DOHH2 (cell line): ENCODE measurements at regions not wholly inside any gene's neighbourhood (a gene's known extent, or its start where the extent isn't known, plus 50 kb on each side); places are given as distances from the start of the nearest gene placed in this dataset.

Experiments
- H3F3A ChIP-seq: fragments of 200-600 bp; sonication (generic), shearing (Covaris generic); 2 replicates; pipeline ENCODE4 v1.6.0; 2016; ENCODE audit warnings: antibody characterized with exemption, mild to moderate bottlenecking; ENCODE audit not compliant: control insufficient read depth, insufficient read depth
- H3K27ac ChIP-seq: fragments of 200-600 bp; sonication (generic); 2 replicates; pipeline ENCODE4 v1.5.1; 2014; ENCODE audit warnings: low read depth, mild to moderate bottlenecking, low read length, moderate library complexity
- H3K27me3 ChIP-seq: fragments of 200-600 bp; sonication (generic); 2 replicates; pipeline ENCODE4 v1.6.1; 2014; ENCODE audit warnings: mild to moderate bottlenecking, low read length, mixed read lengths; ENCODE audit not compliant: control insufficient read depth
- H3K36me3 ChIP-seq: fragments of 200-600 bp; sonication (generic); 2 replicates; pipeline ENCODE4 v1.6.1; 2014; ENCODE audit warnings: mild to moderate bottlenecking, low read length, moderate library complexity, mixed read lengths; ENCODE audit not compliant: control insufficient read depth
- H3K4me1 ChIP-seq: fragments of 200-600 bp; sonication (generic); 2 replicates; pipeline ENCODE4 v1.6.1; 2014; ENCODE audit warnings: mild to moderate bottlenecking, low read length, mixed read lengths; ENCODE audit not compliant: control insufficient read depth
- H3K4me2 ChIP-seq: fragments of 200-600 bp; sonication (generic); 2 replicates; pipeline ENCODE4 v1.6.0; 2014; ENCODE audit warnings: mild to moderate bottlenecking, low read length, moderate library complexity
- H3K4me3 ChIP-seq: fragments of 200-600 bp; sonication (generic); 2 replicates; pipeline ENCODE4 v1.5.1; 2014; ENCODE audit warnings: mild to moderate bottlenecking, low read length, mixed read lengths
- H3K79me2 ChIP-seq: fragments of 200-600 bp; sonication (generic); 2 replicates; pipeline ENCODE4 v1.6.1; 2014; ENCODE audit warnings: mild to moderate bottlenecking, low read length, mixed read lengths; ENCODE audit not compliant: control insufficient read depth
- H3K9me2 ChIP-seq: fragments of 200-600 bp; sonication (generic); replicated peaks from 2 replicates; pipeline ENCODE4 v1.6.1; 2014; ENCODE audit warnings: mild to moderate bottlenecking, low read length, mixed read lengths; ENCODE audit not compliant: control insufficient read depth
- H3K9me3 ChIP-seq: fragments of 200-600 bp; sonication (generic); 2 replicates; pipeline ENCODE4 v1.6.1; 2014; ENCODE audit warnings: antibody characterized with exemption, low read length, mixed read lengths; ENCODE audit not compliant: control insufficient read depth, insufficient read depth
- H4K20me1 ChIP-seq: fragments of 200-600 bp; sonication (generic); 2 replicates; pipeline ENCODE4 v1.6.0; 2014; ENCODE audit warnings: low read depth, mild to moderate bottlenecking, antibody characterized with exemption, low read length, moderate library complexity; ENCODE audit not compliant: control insufficient read depth, insufficient read depth
- CTCF ChIP-seq: fragments of 200-600 bp; sonication (generic); IDR thresholded peaks from one replicate; pipeline ENCODE4 v1.5.1; 2014; ENCODE audit warnings: antibody characterized with exemption, mild to moderate bottlenecking, low read depth, low read length; ENCODE audit not compliant: poor library complexity, severe bottlenecking
- EZH2phosphoT487 ChIP-seq: fragments of 200-600 bp; sonication (generic); IDR thresholded peaks from 2 replicates; pipeline ENCODE4 v1.6.1; 2017; ENCODE audit warnings: borderline replicate concordance, mild to moderate bottlenecking, antibody characterized with exemption, low read length, moderate library complexity, mixed read lengths

DNA sequence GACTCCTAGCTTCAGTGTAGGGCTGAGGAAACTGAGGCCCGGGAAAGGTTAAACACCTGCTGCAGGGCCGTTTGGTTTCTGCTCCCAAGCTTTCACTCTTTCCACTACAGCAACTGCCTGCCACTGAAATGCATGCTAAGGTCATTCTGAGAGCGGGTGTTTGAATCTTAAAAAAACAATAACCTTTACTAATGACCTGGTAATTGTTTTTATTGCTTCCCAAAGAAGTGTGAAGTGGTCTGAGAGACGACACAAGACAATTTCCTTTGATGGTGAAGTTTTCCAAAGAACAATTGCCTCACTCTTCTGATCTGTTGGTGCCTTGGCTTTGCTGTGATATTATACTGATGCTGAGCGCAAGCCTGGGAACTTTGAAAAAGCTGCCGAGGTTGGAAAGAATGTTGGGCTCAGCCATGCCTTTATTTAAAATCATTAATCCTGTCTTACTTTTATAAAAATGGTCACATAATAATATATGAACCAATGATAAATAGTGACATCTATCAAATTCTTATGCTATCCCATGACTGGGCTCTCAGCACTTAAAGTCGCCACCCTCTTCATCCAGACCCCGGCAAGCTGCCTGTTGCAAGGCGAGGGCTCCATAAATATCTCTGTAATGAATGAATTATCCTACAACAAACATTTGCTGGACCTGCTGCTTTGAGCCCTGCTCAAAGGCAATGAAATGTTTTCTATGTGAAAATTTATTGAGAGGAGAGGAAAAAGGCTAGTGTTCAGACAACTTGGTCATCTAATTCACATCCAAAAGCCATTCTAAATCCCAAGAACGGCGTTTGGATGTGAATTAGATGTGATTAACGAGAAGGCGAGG is 67.8 kb upstream of the SOD3 start:
- no peaks in the 10 kb centered on the region for H3K27me3 ChIP-seq
- no peaks in the 10 kb centered on the region for H3F3A ChIP-seq
- H3K9me2 ChIP-seq = no peaks in the 10 kb centered on the region
- H3K27ac ChIP-seq = no peak overlapping the region
- no peak overlapping the region for H3K4me2 ChIP-seq
- no peak for TF ChIP-seq CTCF
- no peak for TF ChIP-seq EZH2phosphoT487
- H3K36me3 ChIP-seq = no peaks in the 10 kb centered on the region
- no peak overlapping the region for H3K4me3 ChIP-seq
- H4K20me1 ChIP-seq = no peaks in the 10 kb centered on the region
- H3K79me2 ChIP-seq = no peaks in the 10 kb centered on the region
- no peaks in the 10 kb centered on the region for H3K9me3 ChIP-seq
- no peaks in the 10 kb centered on the region for H3K4me1 ChIP-seq

- H3K4me2 ChIP-seq = no peak overlapping the region
- H3F3A ChIP-seq = no peaks in the 10 kb centered on the region
- H3K36me3 ChIP-seq = no peaks in the 10 kb centered on the region
- no peaks in the 10 kb centered on the region for H3K4me1 ChIP-seq
- no peaks in the 10 kb centered on the region for H3K9me3 ChIP-seq
- H4K20me1 ChIP-seq = no peaks in the 10 kb centered on the region
- TF ChIP-seq EZH2phosphoT487 (no peak), CTCF (no peak)
- H3K27me3 ChIP-seq = no peaks in the 10 kb centered on the region
- no peaks in the 10 kb centered on the region for H3K79me2 ChIP-seq
- no peaks in the 10 kb centered on the region for H3K9me2 ChIP-seq
- no peak overlapping the region for H3K27ac ChIP-seq
- no peak overlapping the region for H3K4me3 ChIP-seq
Measured at GRCh38 chr4:24729119-24729730, 66.1 kb upstream of the SOD3 start.

GRCh38 chr4:24730256-24731001 is 64.9 kb upstream of the SOD3 start:
- no peak for TF ChIP-seq EZH2phosphoT487
- no peak for TF ChIP-seq CTCF

More at GRCh38 chr4:24730256-24731001, 64.9 kb upstream of the SOD3 start:
- no peaks in the 10 kb centered on the region for H3K79me2 ChIP-seq
- no peaks in the 10 kb centered on the region for H3K9me3 ChIP-seq
- no peaks in the 10 kb centered on the region for H3K27me3 ChIP-seq
- no peaks in the 10 kb centered on the region for H3F3A ChIP-seq
- no peaks in the 10 kb centered on the region for H3K36me3 ChIP-seq
- H3K4me2 ChIP-seq = no peak overlapping the region
- no peaks in the 10 kb centered on the region for H3K9me2 ChIP-seq
- H3K27ac ChIP-seq = no peak overlapping the region
- no peaks in the 10 kb centered on the region for H4K20me1 ChIP-seq
- H3K4me1 ChIP-seq = no peaks in the 10 kb centered on the region
- H3K4me3 ChIP-seq = no peak overlapping the region
